ENCODE measurements at regions not wholly inside any gene's neighbourhood (a gene's known extent, or its start where the extent isn't known, plus 50 kb on each side); places are given as distances from the start of the nearest gene placed in this dataset.

GRCh38 chr2:152858594-152859265, 140.3 kb downstream of the ARL6IP6 start:
- no peak for TF ChIP-seq EZH2 (IDR thresholded peaks at IDR 0.05; ENCODE audit: borderline replicate concordance, low read depth, low read length, severe bottlenecking)
- TF ChIP-seq CTCF (IDR thresholded peaks at IDR 0.05; ENCODE audit: borderline replicate concordance, extremely low read depth, low read length, poor library complexity, severe bottlenecking), result no peak

Measured in DND-41 (cell line).